SJCRH30 (cell line): ENCODE measurements at regions not wholly inside any gene's neighbourhood (a gene's known extent, or its start where the extent isn't known, plus 50 kb on each side); places are given as distances from the start of the nearest gene placed in this dataset.
"Not testable (repeated sequence)": the region's sequence is repeated elsewhere in the genome, so short reads cannot be mapped to it uniquely, and the experiment has no call there.

Experiments
- DNase-seq, 2 experiments: peaks; one replicate each; pipeline ENCODE4 v3.0.0-alpha.2; 2015 to 2020
- H3K27ac ChIP-seq: fragments of 250-450 bp; sonication (Bioruptor Pico); 2 replicates; pipeline ENCODE4 v1.5.1; 2020; ENCODE audit warnings: mild to moderate bottlenecking, moderate library complexity
- H3K27me3 ChIP-seq: fragments of 250-450 bp; sonication (Bioruptor Pico); 2 replicates; pipeline ENCODE4 v1.5.1; 2020; ENCODE audit warnings: mild to moderate bottlenecking, moderate library complexity
- H3K36me3 ChIP-seq: fragments of 250-450 bp; sonication (Bioruptor Pico); 2 replicates; pipeline ENCODE4 v1.5.1; 2020; ENCODE audit warnings: mild to moderate bottlenecking, moderate library complexity
- H3K4me1 ChIP-seq: fragments of 250-450 bp; sonication (Bioruptor Pico); 2 replicates; pipeline ENCODE4 v1.5.1; 2020; ENCODE audit warnings: mild to moderate bottlenecking, moderate library complexity
- H3K4me3 ChIP-seq: fragments of 250-450 bp; sonication (Bioruptor Pico); 2 replicates; pipeline ENCODE4 v1.5.1; 2020; ENCODE audit warnings: mild to moderate bottlenecking, moderate library complexity
- H3K9me3 ChIP-seq: fragments of 250-450 bp; sonication (Bioruptor Pico); replicated peaks from 2 replicates; pipeline ENCODE4 v1.5.1; 2020; ENCODE audit warnings: mild to moderate bottlenecking, moderate library complexity

DNA sequence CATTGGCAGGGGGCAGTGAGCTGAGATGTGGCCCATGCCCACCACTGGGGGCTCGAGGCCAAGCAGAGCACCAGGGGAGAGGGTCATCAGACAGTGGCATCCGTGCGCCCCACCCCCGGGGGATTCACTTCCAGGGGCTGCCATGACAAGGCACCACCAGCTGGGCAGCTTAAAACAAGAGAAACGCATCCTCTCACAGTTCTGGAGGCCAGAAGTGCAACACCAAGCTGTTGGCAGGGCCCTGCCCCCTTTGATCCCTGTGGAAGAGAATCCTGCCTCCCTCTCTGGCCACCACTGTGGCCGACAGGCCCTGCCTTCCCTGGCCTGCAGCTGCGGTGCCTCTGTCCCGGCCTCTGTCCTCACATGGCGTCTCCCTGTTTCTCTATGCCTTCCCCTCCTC lies 187.7 kb upstream of the ID2 start:
- Histone ChIP-seq H3K4me3 (no peak overlapping the region), H3K36me3 (no peaks in the 10 kb centered on the region), H3K27ac (no peak overlapping the region), H3K27me3 (peaks cover 5% of the 10 kb centered on the region; the same call in 1 of the 2 replicates), H3K4me1 (no peaks in the 10 kb centered on the region), H3K9me3 (no peaks in the 10 kb centered on the region)
- DNase-seq = no peak

DNA sequence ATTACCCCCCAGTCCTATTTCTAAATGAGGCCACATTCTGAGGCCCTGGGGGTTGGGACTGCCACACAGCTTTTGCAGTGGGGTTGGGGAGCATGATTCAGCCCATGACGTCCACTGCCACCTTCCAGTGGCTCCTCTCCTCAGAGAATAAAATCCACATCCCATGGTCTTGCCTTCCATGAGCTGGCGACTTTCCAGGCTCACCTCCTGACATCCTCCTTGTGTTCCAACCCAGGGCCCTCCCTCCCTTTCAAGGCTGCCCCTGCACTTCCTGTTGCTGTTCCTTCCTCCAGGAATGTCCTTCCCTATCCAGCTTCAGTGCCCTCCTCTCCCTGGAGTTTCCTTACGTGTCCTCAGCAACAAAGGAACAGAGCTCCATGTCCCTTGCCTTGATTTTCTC lies 187.3 kb upstream of the ID2 start:
- H3K27me3 ChIP-seq = peaks cover 3% of the 10 kb centered on the region; the same call in 1 of the 2 replicates
- no peak overlapping the region for H3K27ac ChIP-seq
- H3K4me1 ChIP-seq = no peaks in the 10 kb centered on the region
- H3K9me3 ChIP-seq = no peaks in the 10 kb centered on the region
- no peak overlapping the region for H3K4me3 ChIP-seq
- no peaks in the 10 kb centered on the region for H3K36me3 ChIP-seq
- DNase-seq = no peak

DNA sequence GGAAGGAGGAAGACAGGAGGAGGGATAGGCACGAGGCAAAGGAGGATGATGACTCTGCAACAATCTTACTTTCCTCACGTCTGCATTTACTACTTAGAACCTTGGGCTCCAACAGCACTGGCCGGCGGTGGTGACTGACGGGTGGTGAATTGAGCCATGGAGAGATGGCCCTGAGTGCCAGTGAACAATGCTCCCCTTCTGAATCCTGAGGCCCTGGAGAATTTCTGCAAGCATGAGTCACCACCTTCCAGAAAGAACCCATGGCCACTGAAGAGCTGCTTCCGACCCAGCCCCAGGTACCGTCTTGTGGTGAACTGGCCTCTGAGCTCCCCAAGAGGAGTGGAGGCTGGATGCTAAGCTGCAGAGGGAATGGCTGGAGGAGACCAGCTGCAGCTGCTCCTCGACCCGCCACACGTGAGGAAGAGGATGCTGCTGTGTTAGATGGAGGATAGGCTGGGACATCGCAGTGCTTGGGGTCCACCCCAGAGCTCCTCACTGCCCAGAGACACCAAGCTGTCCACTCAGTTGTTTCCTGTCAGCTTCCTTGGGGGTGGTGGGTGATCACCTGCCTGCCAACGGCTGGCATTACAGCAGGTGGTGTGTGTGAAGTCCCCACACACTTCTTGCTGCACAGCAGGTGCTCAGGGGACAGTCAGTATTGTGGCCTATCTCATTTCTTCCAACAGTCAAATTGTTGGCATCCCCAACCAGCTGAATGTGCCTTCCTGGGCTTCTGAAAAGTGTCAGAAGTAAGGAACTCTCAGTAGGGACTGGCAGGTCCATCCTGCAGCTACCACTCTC lies 186.5 kb upstream of the ID2 start:
- Histone ChIP-seq H3K4me1 (no peaks in the 10 kb centered on the region), H3K36me3 (no peaks in the 10 kb centered on the region), H3K27ac (no peak overlapping the region), H3K4me3 (no peak overlapping the region), H3K27me3 (peaks cover 3% of the 10 kb centered on the region; the same call in 1 of the 2 replicates), H3K9me3 (no peaks in the 10 kb centered on the region)
- DNase-seq = no peak

DNA sequence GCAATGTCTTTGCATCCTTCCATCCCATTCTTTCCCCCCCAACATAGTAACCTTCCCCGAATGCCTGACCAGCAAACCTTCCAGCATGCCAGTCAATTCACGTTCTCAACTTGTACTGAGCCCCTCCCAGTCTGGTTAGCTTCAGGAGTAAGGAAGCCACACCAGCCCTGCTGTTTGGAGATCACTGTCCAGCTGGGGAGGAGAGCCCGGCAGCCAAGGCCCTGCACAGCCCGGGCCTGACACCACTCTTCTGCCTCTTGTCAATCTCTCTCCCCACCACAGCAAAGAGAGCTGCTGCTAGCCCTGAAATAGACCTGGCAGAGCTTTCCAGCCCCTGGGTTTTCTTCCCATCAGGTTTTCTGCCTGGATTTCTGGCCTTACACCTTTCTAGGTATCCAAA lies 185.8 kb upstream of the ID2 start:
- H3K27ac ChIP-seq = no peak overlapping the region
- no peaks in the 10 kb centered on the region for H3K9me3 ChIP-seq
- peaks cover 3% of the 10 kb centered on the region; the same call in 1 of the 2 replicates for H3K27me3 ChIP-seq
- no peaks in the 10 kb centered on the region for H3K36me3 ChIP-seq
- no peak for DNase-seq
- no peaks in the 10 kb centered on the region for H3K4me1 ChIP-seq
- no peak overlapping the region for H3K4me3 ChIP-seq

DNA sequence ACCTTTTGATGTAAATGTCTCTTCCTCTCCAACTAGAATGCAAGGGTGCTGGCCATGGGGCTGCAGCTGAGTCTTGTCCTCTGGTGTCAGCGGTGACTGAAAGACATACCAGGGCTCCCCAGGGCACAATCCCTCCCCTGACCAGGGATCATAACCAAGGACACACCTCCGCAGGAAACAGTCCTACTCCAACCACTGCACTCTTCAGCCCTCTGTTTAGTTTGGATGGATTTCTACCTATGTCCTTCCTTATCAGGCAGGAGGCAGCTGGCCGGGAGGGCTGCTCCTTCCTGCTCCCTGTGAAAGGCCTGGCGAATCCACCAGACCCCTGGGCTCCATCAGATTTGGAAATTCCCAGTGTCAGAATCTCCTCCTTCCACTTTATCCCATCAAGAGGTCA lies 185.2 kb upstream of the ID2 start:
- no peak for DNase-seq
- H3K9me3 ChIP-seq = no peaks in the 10 kb centered on the region
- H3K27me3 ChIP-seq = no peaks in the 10 kb centered on the region; the same call in 1 of the 2 replicates
- H3K36me3 ChIP-seq = no peaks in the 10 kb centered on the region
- H3K4me3 ChIP-seq = no peak overlapping the region
- no peaks in the 10 kb centered on the region for H3K4me1 ChIP-seq
- H3K27ac ChIP-seq = no peak overlapping the region

DNA sequence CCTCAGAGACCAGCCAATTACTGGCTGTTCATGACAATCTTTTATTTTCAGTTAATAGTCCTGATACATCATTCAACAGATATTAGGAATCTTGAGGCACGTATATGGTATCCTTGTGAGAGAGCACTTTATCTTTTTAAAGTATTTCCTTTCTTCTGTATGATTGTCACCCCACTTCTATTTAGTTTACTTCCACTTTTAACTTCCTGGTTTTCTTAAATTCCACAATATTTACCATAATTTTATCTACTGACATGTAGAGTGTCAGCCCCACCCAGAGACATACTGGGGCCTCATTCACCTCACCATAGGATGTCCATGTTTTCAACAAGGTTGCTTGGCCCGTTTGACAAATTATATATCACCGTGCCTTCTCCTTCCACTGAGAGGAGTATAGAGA lies 182.9 kb upstream of the ID2 start:
- no peak overlapping the region for H3K27ac ChIP-seq
- no peaks in the 10 kb centered on the region for H3K4me1 ChIP-seq
- no peak overlapping the region for H3K4me3 ChIP-seq
- no peak for DNase-seq
- no peaks in the 10 kb centered on the region for H3K9me3 ChIP-seq
- no peaks in the 10 kb centered on the region for H3K36me3 ChIP-seq
- peaks cover 4% of the 10 kb centered on the region; the same call in 1 of the 2 replicates for H3K27me3 ChIP-seq

DNA sequence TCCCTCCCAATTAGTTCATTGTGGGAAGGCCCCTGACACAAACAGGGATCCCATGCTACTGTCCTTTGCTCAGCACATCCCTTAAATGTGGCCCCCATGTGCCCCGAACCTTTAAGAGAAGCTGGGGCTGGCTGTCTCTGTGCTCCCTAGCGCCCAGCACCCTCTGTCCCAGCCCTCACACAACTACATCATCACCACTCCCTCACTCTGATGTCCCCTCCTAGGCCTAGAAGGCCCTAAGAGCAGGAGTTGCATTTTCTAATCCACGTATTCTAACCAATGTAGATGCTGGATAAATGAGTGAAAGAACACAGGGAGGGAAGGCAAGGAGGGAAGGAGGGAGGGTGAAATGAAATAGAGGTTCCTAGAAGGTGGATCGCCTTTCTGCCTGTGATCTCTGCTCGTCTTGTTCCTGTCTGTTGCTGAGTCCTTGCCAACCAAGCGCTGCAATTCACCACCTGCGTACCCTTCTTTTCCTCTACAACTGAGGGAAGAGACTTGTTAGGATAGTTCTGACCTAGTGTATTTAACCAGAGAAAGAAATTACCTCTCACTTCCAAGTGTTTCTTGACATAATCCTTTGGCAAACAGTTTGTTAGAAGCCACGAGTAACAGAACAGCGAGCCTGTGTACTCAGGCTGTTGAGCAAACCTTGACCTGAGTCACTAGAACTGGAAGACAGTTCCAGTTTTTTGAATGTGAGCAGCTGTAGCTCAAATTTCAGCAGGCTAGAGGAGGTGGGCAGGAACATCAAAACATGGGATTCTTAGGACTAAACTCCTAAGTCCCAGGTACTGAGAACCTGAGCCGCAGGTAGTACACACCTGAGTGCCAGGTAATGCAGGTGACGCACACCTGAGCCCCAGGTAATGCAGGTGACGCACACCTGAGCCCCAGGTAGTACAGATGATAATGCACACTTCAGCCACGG lies 181.5 kb upstream of the ID2 start:
- H3K4me1 ChIP-seq = no peaks in the 10 kb centered on the region
- H3K4me3 ChIP-seq = no peak overlapping the region
- no peak overlapping the region for H3K27ac ChIP-seq
- no peaks in the 10 kb centered on the region for H3K9me3 ChIP-seq
- peaks cover 4% of the 10 kb centered on the region; the same call in 1 of the 2 replicates for H3K27me3 ChIP-seq
- no peak for DNase-seq
- no peaks in the 10 kb centered on the region for H3K36me3 ChIP-seq

DNA sequence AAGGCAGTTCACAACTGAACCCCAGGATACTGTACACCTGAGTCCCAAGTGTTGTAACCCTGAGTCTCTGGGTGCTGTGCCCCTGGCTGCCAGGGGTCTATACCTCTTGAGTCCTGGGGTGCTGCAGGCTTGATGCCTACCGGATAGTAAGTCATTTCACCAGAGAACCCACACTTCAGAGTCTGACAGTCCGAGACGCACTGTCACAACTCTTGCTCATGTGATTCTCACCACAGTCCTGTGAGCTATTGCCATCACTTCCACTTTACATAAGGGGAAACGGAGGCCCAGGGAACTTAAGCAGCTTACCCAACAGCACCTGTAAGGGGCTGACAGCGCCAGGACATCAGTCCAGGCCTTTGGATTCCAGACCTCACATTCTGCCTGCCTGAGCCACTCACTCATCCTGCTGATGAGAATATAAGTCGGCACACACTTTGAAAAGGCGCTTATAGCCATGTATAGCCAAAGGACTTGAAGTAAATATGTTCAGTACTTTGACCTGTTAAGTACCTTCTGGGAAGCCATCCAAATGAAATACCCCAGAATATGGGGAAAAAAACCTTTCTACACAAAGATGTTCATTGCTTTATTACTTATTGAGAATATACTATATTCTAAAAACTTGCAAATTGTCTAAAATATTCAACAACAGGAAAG lies 180.7 kb upstream of the ID2 start:
- Histone ChIP-seq H3K4me1 (no peaks in the 10 kb centered on the region), H3K27me3 (peaks cover 4% of the 10 kb centered on the region; the same call in 1 of the 2 replicates), H3K36me3 (no peaks in the 10 kb centered on the region), H3K4me3 (no peak overlapping the region), H3K9me3 (no peaks in the 10 kb centered on the region), H3K27ac (no peak overlapping the region)
- DNase-seq = no peak

DNA sequence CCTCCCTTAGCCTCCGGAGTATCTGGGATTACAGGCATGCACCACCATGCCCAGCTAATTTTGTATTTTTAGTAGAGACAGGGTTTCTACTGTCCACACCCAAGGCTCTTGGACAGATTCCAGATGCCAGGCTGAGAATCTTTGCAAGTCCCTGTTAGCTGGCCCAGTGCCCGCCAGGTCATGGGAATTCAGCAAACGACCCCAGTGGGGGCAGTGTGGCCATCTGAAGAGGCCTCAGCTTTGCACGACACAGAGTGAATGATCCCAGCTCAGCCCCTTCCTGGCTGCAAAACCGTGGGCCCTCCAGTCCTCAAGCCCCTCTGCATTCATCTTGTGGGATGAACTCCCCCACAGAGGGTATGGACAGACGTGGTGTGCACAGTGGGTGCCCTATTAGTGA lies 179.5 kb upstream of the ID2 start:
- H3K9me3 ChIP-seq = no peaks in the 10 kb centered on the region
- no peak overlapping the region for H3K4me3 ChIP-seq
- H3K36me3 ChIP-seq = no peaks in the 10 kb centered on the region
- H3K4me1 ChIP-seq = no peaks in the 10 kb centered on the region
- H3K27ac ChIP-seq = no peak overlapping the region
- 0 out of 2 replicates have a peak, but pooled peaks cover 4% of the 10 kb centered on the region for H3K27me3 ChIP-seq
- no peak for DNase-seq

DNA sequence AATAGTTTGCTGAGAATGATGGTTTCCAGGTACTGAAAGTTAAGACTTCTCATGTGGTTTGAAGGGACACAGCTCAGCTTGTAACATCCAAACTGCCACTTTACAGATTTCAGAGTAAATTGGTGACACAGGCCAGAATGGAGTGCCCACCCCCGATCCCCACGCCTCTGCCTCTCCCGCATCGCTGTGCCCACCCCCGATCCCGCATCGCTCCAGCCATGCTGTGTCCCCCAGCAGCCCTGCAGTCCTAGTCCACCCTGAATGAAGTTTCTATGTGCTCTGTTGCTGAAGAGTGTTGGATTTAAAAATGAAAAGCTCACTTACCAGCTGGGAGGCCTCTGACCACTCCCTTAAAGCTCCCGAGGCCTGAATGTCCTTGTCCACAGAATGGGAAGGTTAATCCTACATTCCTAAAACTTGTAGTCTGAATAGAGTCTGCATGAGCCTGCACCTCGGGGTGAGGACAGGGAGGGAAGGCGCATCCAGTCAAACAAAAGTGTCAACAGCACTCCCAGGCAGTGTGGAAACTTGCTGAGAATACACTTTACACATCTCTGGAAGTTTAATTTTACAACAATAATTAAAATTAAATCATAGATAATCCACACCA lies 176.4 kb upstream of the ID2 start:
- 0 out of 2 replicates have a peak, but pooled peaks cover 4% of the 10 kb centered on the region for H3K27me3 ChIP-seq
- no peaks in the 10 kb centered on the region for H3K9me3 ChIP-seq
- no peak overlapping the region for H3K27ac ChIP-seq
- no peak overlapping the region for H3K4me3 ChIP-seq
- H3K36me3 ChIP-seq = no peaks in the 10 kb centered on the region
- DNase-seq = no peak
- no peaks in the 10 kb centered on the region for H3K4me1 ChIP-seq

DNA sequence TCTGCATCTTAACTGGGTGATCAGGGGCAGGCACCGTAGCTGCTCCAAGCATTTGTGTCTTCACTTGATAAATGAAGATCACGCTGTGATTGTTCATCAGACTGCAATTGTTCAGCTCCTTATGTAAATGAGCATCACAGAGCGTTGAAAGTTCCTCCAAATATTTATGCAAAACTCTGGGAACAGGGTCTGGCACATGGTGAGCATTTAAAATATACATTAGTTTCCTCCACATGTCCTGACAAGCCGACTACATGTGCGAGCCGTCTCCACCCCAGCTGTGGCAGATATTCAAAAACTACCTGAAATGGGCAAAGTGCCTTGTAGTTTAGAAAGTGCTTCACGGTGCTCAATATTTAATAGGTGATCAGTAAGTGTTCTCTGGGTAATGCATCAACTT lies 175.1 kb upstream of the ID2 start:
- H3K36me3 ChIP-seq = no peaks in the 10 kb centered on the region
- 0 out of 2 replicates have a peak, but pooled peaks cover 4% of the 10 kb centered on the region for H3K27me3 ChIP-seq
- no peak for DNase-seq
- no peaks in the 10 kb centered on the region for H3K9me3 ChIP-seq
- no peaks in the 10 kb centered on the region for H3K4me1 ChIP-seq
- H3K4me3 ChIP-seq = no peak overlapping the region
- H3K27ac ChIP-seq = no peak overlapping the region

DNA sequence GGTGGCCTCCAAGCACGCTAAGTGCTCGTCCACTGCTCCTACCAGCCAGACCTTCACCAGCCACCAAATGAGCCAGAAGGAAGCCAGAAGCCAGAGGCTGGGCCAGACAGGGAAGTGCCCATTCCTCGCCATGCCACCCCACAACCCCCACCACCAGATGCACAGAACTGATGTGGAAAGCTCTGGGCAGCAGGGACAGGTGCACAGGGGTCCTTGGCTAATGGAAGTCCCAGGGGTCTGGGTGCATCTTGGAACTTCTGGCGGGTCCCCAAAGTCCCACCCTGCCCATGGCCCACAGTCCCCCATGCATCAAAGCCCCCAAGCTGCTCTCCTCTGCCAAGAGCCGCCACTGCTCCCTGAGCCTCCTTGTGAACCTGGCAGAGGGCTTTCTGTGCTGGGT lies 173.1 kb upstream of the ID2 start:
- H3K36me3 ChIP-seq = no peaks in the 10 kb centered on the region
- DNase-seq = no peak
- H3K4me1 ChIP-seq = no peaks in the 10 kb centered on the region
- no peaks in the 10 kb centered on the region for H3K27me3 ChIP-seq
- H3K9me3 ChIP-seq = no peaks in the 10 kb centered on the region
- no peak overlapping the region for H3K4me3 ChIP-seq
- no peak overlapping the region for H3K27ac ChIP-seq

DNA sequence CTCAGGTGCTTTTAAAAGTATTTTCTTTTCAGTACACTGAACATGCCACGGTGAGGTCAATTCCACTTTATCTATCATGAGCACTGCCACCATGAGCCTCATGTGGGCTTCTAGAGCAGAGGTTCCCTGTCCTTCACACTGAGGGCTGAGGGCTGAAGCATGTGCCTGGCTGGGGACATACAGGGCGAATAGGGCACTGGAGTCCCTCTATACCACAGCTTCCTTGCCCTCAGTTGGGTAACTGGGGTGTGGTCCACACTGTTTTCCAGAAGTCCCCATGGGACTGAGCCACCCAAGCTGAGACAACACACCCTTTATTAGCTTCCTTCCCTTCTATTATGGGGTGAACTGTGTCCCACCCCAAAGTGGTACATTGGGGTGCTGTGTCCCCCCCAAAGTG lies 172.2 kb upstream of the ID2 start:
- Histone ChIP-seq H3K4me3 (no peak overlapping the region), H3K36me3 (no peaks in the 10 kb centered on the region), H3K4me1 (no peaks in the 10 kb centered on the region), H3K27me3 (no peaks in the 10 kb centered on the region), H3K9me3 (no peaks in the 10 kb centered on the region), H3K27ac (no peak overlapping the region)
- DNase-seq = no peak

DNA sequence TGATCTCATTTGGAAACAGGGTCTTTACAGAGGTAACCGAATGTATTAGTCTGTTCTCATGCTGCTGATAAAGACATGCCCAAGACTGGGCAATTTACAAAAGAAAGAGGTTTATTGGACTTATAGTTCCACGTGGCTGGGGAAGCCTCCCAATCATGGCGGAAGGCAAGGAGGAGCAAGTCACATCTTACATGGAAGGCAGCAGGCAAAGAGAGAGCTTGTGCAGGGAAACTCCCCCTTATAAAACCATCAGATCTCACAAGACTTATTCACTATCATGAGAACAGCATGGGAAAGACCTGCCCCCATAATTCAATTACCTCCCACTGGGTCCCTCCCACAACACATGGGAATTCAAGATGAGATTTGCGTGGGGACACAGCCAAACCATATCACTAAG lies 171.8 kb upstream of the ID2 start:
- H3K27ac ChIP-seq, H3K4me3 ChIP-seq, H3K27me3 ChIP-seq, H3K4me1 ChIP-seq, H3K36me3 ChIP-seq, H3K9me3 ChIP-seq, DNase-seq: not testable (repeated sequence)
